WERI-Rb-1 (cell line): ENCODE measurements at regions not wholly inside any gene's neighbourhood (a gene's known extent, or its start where the extent isn't known, plus 50 kb on each side); places are given as distances from the start of the nearest gene placed in this dataset.

ENCODE experiments used
- DNase-seq: peaks from one replicate; pipeline ENCODE4 v3.0.0-alpha.2; 2020
- H3K27ac ChIP-seq: fragments of 250-450 bp; sonication (Bioruptor Pico); 2 replicates; pipeline ENCODE4 v1.5.1; 2020; ENCODE audit warnings: mild to moderate bottlenecking, moderate library complexity
- H3K27me3 ChIP-seq: fragments of 250-450 bp; sonication (Bioruptor Pico); 2 replicates; pipeline ENCODE4 v1.5.1; 2021; ENCODE audit warnings: mild to moderate bottlenecking, low read depth, moderate library complexity; ENCODE audit not compliant: insufficient read depth, severe bottlenecking
- H3K36me3 ChIP-seq: fragments of 250-450 bp; sonication (Bioruptor Pico); 2 replicates; pipeline ENCODE4 v1.5.1; 2020; ENCODE audit warnings: mild to moderate bottlenecking, moderate library complexity
- H3K4me3 ChIP-seq: 2 replicates; pipeline ENCODE4 v1.5.1; 2011; ENCODE audit warnings: low read depth, mild to moderate bottlenecking, control low read depth, low read length
- H3K9me3 ChIP-seq: fragments of 250-450 bp; sonication (Bioruptor Pico); 2 replicates; pipeline ENCODE4 v1.5.1; 2021; ENCODE audit warnings: mild to moderate bottlenecking, moderate library complexity; ENCODE audit not compliant: severe bottlenecking
- TF ChIP-seq, protein P1 (sequence below): IDR thresholded peaks from 2 replicates; pipeline ENCODE4 v1.5.1; 2011; ENCODE audit warnings: low read depth, mild to moderate bottlenecking, control low read depth, inconsistent platforms, low read length

DNA sequence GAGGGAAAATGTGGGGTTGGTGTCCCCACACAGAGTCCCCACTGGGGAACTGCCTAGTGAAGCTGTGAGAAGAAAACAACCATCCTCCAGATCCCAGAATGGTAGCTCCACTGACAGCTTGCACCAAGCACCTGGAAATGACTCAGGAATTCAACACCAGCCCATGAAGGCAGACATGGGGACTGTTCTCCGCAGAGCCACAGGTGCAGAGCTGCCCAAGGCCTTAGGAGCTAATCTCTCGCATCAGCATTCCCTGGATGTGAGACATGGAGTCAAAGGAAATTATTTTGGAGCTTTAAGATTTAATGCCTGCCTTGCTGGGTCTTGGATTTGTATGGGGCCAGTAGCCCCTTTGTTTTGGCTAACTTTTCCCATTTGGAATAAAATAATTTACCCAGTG lies 367.9 kb downstream of the FAM133A start:
- Histone ChIP-seq H3K4me3 (no peak overlapping the region), H3K27me3 (peaks cover 58% of the 10 kb centered on the region), H3K9me3 (no peaks in the 10 kb centered on the region), H3K27ac (no peak overlapping the region), H3K36me3 (no peaks in the 10 kb centered on the region)
- TF ChIP-seq, protein P1, sequence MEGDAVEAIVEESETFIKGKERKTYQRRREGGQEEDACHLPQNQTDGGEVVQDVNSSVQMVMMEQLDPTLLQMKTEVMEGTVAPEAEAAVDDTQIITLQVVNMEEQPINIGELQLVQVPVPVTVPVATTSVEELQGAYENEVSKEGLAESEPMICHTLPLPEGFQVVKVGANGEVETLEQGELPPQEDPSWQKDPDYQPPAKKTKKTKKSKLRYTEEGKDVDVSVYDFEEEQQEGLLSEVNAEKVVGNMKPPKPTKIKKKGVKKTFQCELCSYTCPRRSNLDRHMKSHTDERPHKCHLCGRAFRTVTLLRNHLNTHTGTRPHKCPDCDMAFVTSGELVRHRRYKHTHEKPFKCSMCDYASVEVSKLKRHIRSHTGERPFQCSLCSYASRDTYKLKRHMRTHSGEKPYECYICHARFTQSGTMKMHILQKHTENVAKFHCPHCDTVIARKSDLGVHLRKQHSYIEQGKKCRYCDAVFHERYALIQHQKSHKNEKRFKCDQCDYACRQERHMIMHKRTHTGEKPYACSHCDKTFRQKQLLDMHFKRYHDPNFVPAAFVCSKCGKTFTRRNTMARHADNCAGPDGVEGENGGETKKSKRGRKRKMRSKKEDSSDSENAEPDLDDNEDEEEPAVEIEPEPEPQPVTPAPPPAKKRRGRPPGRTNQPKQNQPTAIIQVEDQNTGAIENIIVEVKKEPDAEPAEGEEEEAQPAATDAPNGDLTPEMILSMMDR, result no peak
- no peak for DNase-seq

- no peaks in the 10 kb centered on the region for H3K36me3 ChIP-seq
Observed at GRCh38 chrX:94045724-94046123, 371.7 kb downstream of the FAM133A start.

GRCh38 chrX:94051926-94052325 lies 377.9 kb downstream of the FAM133A start:
- Histone ChIP-seq H3K27ac (no peak overlapping the region), H3K36me3 (no peaks in the 10 kb centered on the region), H3K27me3 (peaks cover 27% of the 10 kb centered on the region), H3K9me3 (no peaks in the 10 kb centered on the region), H3K4me3 (no peak overlapping the region)
- no peak for DNase-seq
- TF ChIP-seq, protein P1, result no peak

More at GRCh38 chrX:94045724-94046123, 371.7 kb downstream of the FAM133A start:
- peaks cover 50% of the 10 kb centered on the region for H3K27me3 ChIP-seq
- H3K27ac ChIP-seq, result no peak overlapping the region
- TF ChIP-seq, protein P1, result no peak
- H3K4me3 ChIP-seq, result no peak overlapping the region
- H3K9me3 ChIP-seq, result no peaks in the 10 kb centered on the region
- DNase-seq, result no peak

- DNase-seq, result no peak
- Histone ChIP-seq H3K27ac (no peak overlapping the region), H3K4me3 (no peak overlapping the region), H3K27me3 (peaks cover 15% of the 10 kb centered on the region), H3K36me3 (no peaks in the 10 kb centered on the region), H3K9me3 (no peaks in the 10 kb centered on the region)
- TF ChIP-seq, protein P1, result no peak
Observed at GRCh38 chrX:94053575-94053974, 379.6 kb downstream of the FAM133A start.

DNA sequence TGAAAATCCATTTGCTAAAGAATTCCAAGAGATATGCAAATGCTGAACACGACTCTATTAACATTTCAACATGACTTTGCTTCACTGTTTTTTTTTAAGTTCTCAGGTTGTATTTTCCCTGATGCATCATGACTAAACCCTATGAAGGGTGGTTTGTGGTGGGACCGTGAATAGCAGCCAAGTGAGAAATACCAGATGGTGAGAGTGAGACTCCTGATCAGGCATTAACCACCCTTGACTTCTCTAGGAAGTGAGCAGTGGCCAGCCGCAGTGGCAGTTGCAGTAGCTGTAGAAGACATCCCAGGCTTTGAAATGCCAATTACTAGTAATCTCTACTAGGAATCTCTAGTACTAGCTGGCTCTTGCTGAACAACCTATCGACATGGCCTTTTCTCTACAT lies 383.4 kb downstream of the FAM133A start:
- no peak overlapping the region for H3K27ac ChIP-seq
- no peak overlapping the region for H3K4me3 ChIP-seq
- no peak for DNase-seq
- peaks cover 11% of the 10 kb centered on the region for H3K27me3 ChIP-seq
- TF ChIP-seq, protein P1, result no peak
- H3K9me3 ChIP-seq, result no peaks in the 10 kb centered on the region
- no peaks in the 10 kb centered on the region for H3K36me3 ChIP-seq

GRCh38 chrX:94058728-94059382 lies 384.8 kb downstream of the FAM133A start:
- H3K36me3 ChIP-seq, result no peaks in the 10 kb centered on the region
- TF ChIP-seq, protein P1, result peak; percentile 61
- H3K27me3 ChIP-seq, result peaks cover 21% of the 10 kb centered on the region
- H3K27ac ChIP-seq, result no peak overlapping the region
- no peaks in the 10 kb centered on the region for H3K9me3 ChIP-seq
- no peak overlapping the region for H3K4me3 ChIP-seq
- DNase-seq, result no peak
